ENCODE measurements at regions not wholly inside any gene's neighbourhood (a gene's known extent, or its start where the extent isn't known, plus 50 kb on each side); places are given as distances from the start of the nearest gene placed in this dataset.

- TF ChIP-seq EP300 (IDR thresholded peaks at IDR 0.05), result no peak
- no peak for TF ChIP-seq CTCF (IDR thresholded peaks at IDR 0.05)
These were observed 429.5 kb downstream of the STK39 start for GRCh38 chr2:167817908-167818307.
